Astrocyte (in vitro differentiated cells and primary cell): ENCODE measurements at regions not wholly inside any gene's neighbourhood (a gene's known extent, or its start where the extent isn't known, plus 50 kb on each side); places are given as distances from the start of the nearest gene placed in this dataset.

Source experiments
- DNase-seq: peaks from one replicate; pipeline ENCODE4 v3.0.0-alpha.2; 2010; ENCODE audit warnings: low read depth
- FAIRE-seq: peaks from 2 replicates; lab custom pipeline; 2011; peaks lifted over from hg19 to GRCh38; lab: Jason Lieb, UNC
- H2AFZ ChIP-seq: 2 replicates; pipeline ENCODE4 v1.6.0; 2012; ENCODE audit warnings: low read depth, low read length, inconsistent platforms
- H3K27ac ChIP-seq: 2 replicates; pipeline ENCODE4 v1.5.1; 2011; ENCODE audit warnings: low read depth, low read length, inconsistent platforms
- H3K27me3 ChIP-seq: 2 replicates; pipeline ENCODE4 v1.6.0; 2011; ENCODE audit warnings: low read length, inconsistent platforms; ENCODE audit not compliant: insufficient read depth
- H3K36me3 ChIP-seq: 2 replicates; pipeline ENCODE4 v1.5.1; 2011; ENCODE audit warnings: low read length, inconsistent platforms; ENCODE audit not compliant: insufficient read depth
- H3K4me1 ChIP-seq: 2 replicates; pipeline ENCODE4 v1.5.1; 2011; ENCODE audit warnings: low read length, inconsistent platforms; ENCODE audit not compliant: insufficient read depth
- H3K4me2 ChIP-seq: 2 replicates; pipeline ENCODE4 v1.6.0; 2012; ENCODE audit warnings: low read length, inconsistent platforms
- H3K4me3 ChIP-seq: 2 replicates; pipeline ENCODE4 v1.5.1; 2011; ENCODE audit warnings: low read depth, mild to moderate bottlenecking, low read length, inconsistent platforms; ENCODE audit not compliant: insufficient read depth
- H3K79me2 ChIP-seq: 2 replicates; pipeline ENCODE4 v1.6.0; 2012; ENCODE audit warnings: mild to moderate bottlenecking, low read length, inconsistent platforms; ENCODE audit not compliant: insufficient read depth
- H3K9ac ChIP-seq: 2 replicates; pipeline ENCODE4 v1.6.0; 2012; ENCODE audit warnings: mild to moderate bottlenecking, low read length, inconsistent platforms
- H3K9me3 ChIP-seq: 2 replicates; pipeline ENCODE4 v1.5.1; 2012; ENCODE audit warnings: low read depth, mild to moderate bottlenecking, low read length, inconsistent platforms; ENCODE audit not compliant: insufficient read depth
- H4K20me1 ChIP-seq: 2 replicates; pipeline ENCODE4 v1.6.0; 2012; ENCODE audit warnings: low read length, inconsistent platforms; ENCODE audit not compliant: insufficient read depth
- H3K27ac Mint-ChIP-seq: one replicate; pipeline ENCODE4 v1.8.0; 2021; ENCODE audit warnings: mild to moderate bottlenecking, mixed read lengths; ENCODE audit not compliant: unreplicated experiment
- H3K27me3 Mint-ChIP-seq: one replicate; pipeline ENCODE4 v1.8.0; 2021; ENCODE audit warnings: low read depth, mixed read lengths; ENCODE audit not compliant: unreplicated experiment
- H3K36me3 Mint-ChIP-seq: one replicate; pipeline ENCODE4 v1.8.0; 2021; ENCODE audit warnings: low read depth, mixed read lengths; ENCODE audit not compliant: unreplicated experiment
- H3K4me1 Mint-ChIP-seq: one replicate; pipeline ENCODE4 v1.8.0; 2021; ENCODE audit warnings: low read depth, mixed read lengths; ENCODE audit not compliant: unreplicated experiment
- H3K4me3 Mint-ChIP-seq: one replicate; pipeline ENCODE4 v1.8.0; 2021; ENCODE audit warnings: mild to moderate bottlenecking, moderate library complexity, mixed read lengths; ENCODE audit not compliant: unreplicated experiment
- H3K9me3 Mint-ChIP-seq: one replicate; pipeline ENCODE4 v1.8.0; 2021; ENCODE audit warnings: mild to moderate bottlenecking, mixed read lengths; ENCODE audit not compliant: unreplicated experiment
- CTCF ChIP-seq: IDR thresholded peaks from 2 replicates; pipeline ENCODE4 v1.5.1; 2011; ENCODE audit warnings: low read depth, mild to moderate bottlenecking, inconsistent platforms, low read length, moderate library complexity; ENCODE audit not compliant: insufficient read depth
- EZH2 ChIP-seq: IDR thresholded peaks from 2 replicates; pipeline ENCODE4 v1.6.1; 2012; ENCODE audit warnings: mild to moderate bottlenecking, low read length, inconsistent platforms; ENCODE audit not compliant: insufficient read depth

GRCh38 chr13:42708391-42708790 lies 73.0 kb upstream of the FAM216B start:
- Histone ChIP-seq H3K4me2 (no peak overlapping the region), H3K36me3 (no peaks in the 10 kb centered on the region), H3K27ac (no peak overlapping the region), H3K9me3 (no peaks in the 10 kb centered on the region), H3K4me1 (no peaks in the 10 kb centered on the region), H3K79me2 (no peaks in the 10 kb centered on the region), H3K4me3 (no peak overlapping the region), H2AFZ (no peak overlapping the region), H3K9ac (no peak overlapping the region), H4K20me1 (no peaks in the 10 kb centered on the region), H3K27me3 (no peaks in the 10 kb centered on the region)
- Mint-ChIP-seq H3K4me1 (peaks cover 11% of the 10 kb centered on the region), H3K4me3 (no peak overlapping the region), H3K36me3 (no peaks in the 10 kb centered on the region), H3K27ac (no peak overlapping the region), H3K9me3 (peaks cover 5% of the 10 kb centered on the region), H3K27me3 (no peaks in the 10 kb centered on the region)
- TF ChIP-seq EZH2, result no peak
- TF ChIP-seq CTCF, result no peak
- DNase-seq, result no peak
- no peak for FAIRE-seq

DNA sequence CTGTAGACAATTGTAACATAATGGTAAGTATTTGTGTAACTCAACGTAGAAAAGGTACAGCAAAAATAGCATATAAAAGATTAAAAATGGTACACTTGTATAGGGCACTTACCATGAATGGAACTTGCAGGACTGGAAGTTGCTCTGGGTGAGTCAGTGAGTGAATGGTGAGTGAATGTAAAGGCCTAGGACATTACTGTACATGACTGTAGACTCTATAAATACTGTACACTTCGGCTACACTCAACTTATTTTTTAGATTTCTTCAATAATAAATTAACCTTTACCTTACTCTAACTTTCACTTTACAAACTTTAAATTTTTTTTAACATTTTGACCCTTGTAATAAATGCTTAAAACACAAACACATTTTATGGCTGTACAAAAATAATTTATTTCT lies 72.1 kb upstream of the FAM216B start:
- no peaks in the 10 kb centered on the region for H3K36me3 ChIP-seq
- no peak for TF ChIP-seq EZH2
- TF ChIP-seq CTCF, result no peak
- H3K27ac Mint-ChIP-seq, result no peak overlapping the region

DNA sequence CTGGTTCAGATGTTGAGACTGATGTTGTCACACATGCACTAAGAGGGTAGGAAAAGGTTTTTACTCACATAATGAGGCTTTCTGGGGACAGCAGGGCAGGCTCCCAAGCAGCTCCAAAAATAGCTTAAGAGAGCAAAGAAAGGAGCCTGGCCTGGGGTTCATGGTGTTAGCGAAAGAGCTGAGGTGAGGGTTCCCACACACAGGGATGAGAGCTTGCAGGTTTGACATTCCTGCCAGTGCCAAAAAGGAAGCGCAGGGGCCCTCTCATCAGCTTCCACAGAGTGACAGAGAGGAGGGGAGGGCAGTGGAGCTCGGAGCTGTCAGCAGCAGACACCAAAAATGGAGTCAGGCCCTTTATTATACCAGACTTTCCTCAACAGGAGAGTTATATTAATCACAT lies 65.5 kb upstream of the FAM216B start:
- Histone ChIP-seq H3K27me3 (no peaks in the 10 kb centered on the region), H2AFZ (no peak overlapping the region), H3K4me2 (no peak overlapping the region), H3K36me3 (no peaks in the 10 kb centered on the region), H3K27ac (no peak overlapping the region), H3K4me3 (no peak overlapping the region), H4K20me1 (no peaks in the 10 kb centered on the region), H3K9me3 (no peaks in the 10 kb centered on the region), H3K79me2 (no peaks in the 10 kb centered on the region), H3K9ac (no peak overlapping the region), H3K4me1 (peaks cover 3% of the 10 kb centered on the region)
- Mint-ChIP-seq H3K9me3 (peaks cover 2% of the 10 kb centered on the region), H3K27me3 (no peaks in the 10 kb centered on the region), H3K4me1 (peaks cover 7% of the 10 kb centered on the region), H3K27ac (no peak overlapping the region), H3K4me3 (no peak overlapping the region), H3K36me3 (no peaks in the 10 kb centered on the region)
- DNase-seq (no peak), FAIRE-seq (no peak)
- TF ChIP-seq EZH2 (no peak), CTCF (no peak)

More for the DNA sequence above, 72.1 kb upstream of the FAM216B start:
- Mint-ChIP-seq H3K36me3 (no peaks in the 10 kb centered on the region), H3K4me3 (no peak overlapping the region), H3K9me3 (peaks cover 2% of the 10 kb centered on the region), H3K4me1 (peaks cover 11% of the 10 kb centered on the region), H3K27me3 (no peaks in the 10 kb centered on the region)
- no peak overlapping the region for H3K27ac ChIP-seq
- FAIRE-seq, result no peak
- no peak overlapping the region for H3K4me3 ChIP-seq
- no peaks in the 10 kb centered on the region for H3K4me1 ChIP-seq
- H3K4me2 ChIP-seq, result no peak overlapping the region
- no peak overlapping the region for H3K9ac ChIP-seq
- no peak overlapping the region for H2AFZ ChIP-seq
- no peaks in the 10 kb centered on the region for H4K20me1 ChIP-seq
- no peak for DNase-seq
- H3K27me3 ChIP-seq, result no peaks in the 10 kb centered on the region
- no peaks in the 10 kb centered on the region for H3K79me2 ChIP-seq
- H3K9me3 ChIP-seq, result no peaks in the 10 kb centered on the region
